HG03460 (cell line): ENCODE measurements at regions not wholly inside any gene's neighbourhood (a gene's known extent, or its start where the extent isn't known, plus 50 kb on each side); places are given as distances from the start of the nearest gene placed in this dataset.

ENCODE experiments used
- ATAC-seq: cut with Tn5 transposase; IDR thresholded peaks from one replicate; pipeline ENCODE4 v1.9.1; 2021; ENCODE audit not compliant: unreplicated experiment

DNA sequence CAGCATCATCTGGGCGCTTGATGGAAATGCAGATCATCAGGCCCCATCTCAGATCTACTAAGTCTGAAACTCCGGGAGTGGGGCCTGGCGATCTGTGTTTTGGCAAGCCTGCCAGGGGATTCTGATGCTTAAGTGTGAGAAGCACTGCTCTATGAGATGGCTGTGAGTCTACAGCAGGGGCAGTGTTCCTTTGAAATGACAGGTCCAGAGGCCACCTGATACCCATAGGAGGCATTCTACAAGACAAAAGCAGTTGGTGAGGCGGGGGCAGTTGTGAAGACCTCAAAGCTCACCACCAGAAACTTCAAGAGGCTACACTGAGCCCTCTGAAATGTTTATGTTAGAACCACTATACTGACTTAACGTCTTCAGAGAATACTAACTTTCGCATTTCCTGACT lies 86.9 kb upstream of the SPATA31D4 start:
- ATAC-seq = no peak

DNA sequence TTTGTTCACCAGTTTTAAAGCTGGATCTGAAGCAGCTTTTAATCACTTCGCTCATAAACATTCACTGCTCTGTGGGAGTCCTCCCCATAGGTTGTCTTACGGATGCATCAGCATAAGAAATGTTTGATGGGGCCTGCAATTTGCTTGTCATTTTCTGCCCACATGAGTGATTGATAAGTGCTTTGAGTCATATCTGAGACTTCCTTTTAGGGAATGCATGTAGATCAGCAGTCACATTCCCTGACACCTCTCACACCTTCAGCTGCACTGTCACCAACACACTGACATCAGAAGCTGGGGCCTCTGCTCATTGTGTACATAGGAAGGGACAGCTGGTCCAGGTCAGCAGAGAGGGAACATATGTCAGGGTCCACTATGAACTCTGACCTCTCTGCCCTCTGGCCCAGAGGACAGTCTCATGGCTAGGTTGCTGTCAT lies 84.1 kb upstream of the SPATA31D4 start:
- ATAC-seq = no peak

DNA sequence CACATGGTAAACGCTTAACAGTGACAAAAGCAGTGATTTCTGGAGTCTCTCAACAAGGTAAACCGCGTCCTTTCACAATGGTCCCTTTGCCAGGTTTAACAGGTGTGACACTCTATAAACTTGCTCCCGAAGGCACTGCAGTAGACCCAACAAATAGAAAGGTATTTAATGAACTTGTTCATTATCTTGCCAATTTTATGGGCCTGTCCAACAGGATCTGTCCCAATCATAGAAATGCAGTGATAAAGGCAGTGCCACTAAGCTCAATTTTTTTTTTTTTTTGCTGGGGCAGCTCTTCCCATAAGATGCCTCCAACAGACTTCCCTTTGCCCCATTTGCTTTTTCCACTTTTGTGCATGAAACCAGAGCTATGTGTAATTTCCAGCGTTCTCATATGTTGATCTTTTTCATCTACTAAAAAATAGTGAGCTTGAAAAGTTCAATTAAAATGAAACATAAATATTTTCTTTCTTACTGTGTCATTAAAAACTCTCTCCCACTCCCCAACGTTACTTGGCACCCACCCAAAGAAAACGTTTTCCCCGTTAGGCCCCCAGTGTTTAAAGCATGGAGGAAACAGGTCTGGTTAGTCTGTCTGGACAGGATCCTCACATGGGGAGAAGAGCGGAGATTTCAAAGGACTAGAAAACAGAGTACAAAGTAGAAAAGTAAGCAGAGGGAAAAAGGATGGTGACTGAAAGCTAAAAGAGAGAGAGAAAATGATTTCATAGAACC lies 80.9 kb upstream of the SPATA31D4 start:
- ATAC-seq = no peak

DNA sequence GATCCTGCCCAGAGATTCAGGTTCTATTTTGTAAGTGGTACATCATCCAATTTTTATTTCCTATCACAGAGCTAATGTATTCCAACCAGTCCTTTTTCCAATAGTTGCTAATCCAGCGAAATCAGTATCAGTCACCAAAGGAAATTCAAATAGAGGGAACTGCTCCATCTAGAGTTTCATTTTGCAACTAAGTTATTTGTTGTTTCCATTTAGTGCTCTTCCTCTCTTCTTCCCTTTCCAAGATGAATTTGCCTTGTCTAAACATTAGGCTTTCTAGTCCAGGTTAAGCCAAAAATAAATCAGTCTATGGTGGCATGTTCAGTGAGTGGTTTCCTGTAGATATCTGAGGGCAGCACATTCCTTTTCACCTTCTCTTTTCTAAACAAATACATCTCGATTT lies 79.8 kb upstream of the SPATA31D4 start:
- ATAC-seq = no peak

DNA sequence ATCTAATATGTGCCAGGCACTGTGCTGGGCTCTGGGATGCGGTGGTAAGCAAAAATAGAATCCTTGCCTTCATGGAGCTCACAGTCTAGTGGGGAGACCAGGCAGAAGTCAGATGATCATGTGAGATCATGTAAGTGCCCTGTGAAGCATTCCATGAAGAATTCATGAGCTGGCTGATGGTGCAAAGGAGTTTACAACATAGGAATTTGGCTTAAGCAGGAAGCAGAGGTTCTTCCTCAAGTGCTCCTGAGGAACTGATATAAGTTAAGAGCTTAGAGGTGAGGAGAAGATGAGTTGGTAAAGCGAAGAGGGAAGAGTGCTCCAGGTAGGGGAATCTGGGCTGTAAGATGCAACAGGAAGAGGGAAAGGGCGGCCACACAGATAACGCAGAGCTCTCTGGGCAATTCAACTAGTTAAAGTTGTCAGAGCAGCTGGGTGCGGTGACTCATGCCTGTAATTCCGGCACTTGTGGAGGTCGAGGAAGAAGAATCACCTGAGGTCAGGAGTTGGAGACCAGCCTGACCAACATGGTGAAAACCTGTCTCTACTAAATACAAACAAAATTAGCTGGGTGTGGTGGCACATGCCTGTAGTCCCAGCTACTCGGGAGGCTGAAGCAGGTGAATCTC lies 78.5 kb upstream of the SPATA31D4 start:
- ATAC-seq = no peak

DNA sequence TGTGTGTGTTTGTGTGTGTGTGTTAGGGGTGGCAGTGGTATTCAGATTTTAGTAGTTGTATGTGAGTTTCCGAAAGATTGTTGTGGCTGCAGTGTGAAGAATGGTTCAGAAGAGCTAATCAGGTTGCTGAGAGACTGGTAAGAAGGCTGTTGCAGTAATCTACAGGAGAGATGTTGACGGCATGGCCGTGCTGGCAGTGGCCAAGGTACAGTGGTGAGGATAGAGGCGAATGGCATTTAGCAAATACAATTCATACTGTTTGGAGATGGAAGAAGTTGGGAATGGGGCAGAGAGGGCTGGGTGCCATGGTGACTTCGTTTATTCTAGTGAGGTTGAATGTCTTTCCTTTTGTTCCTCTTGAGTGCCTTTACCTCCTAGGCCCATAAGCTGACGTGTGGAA lies 77.5 kb upstream of the SPATA31D4 start:
- no peak for ATAC-seq

DNA sequence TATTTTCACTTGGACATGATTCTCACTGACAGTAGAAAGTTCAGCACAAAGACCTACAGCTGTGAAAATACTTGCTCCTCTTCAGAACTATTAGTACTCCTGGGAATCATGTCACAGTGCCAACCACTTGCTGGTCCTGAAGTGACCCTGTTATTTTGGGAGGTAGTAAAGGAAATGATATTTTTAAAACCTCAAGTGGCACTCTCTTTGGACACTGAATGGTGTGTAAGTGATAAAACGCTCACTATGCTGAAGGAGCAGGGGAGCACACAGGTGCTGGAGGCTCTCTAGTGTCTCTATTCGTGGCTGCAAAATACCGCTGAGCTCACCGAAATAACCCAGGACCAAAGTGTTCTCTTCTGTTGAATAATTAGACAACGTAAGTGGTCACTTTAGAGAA lies 76.9 kb upstream of the SPATA31D4 start:
- ATAC-seq = no peak

DNA sequence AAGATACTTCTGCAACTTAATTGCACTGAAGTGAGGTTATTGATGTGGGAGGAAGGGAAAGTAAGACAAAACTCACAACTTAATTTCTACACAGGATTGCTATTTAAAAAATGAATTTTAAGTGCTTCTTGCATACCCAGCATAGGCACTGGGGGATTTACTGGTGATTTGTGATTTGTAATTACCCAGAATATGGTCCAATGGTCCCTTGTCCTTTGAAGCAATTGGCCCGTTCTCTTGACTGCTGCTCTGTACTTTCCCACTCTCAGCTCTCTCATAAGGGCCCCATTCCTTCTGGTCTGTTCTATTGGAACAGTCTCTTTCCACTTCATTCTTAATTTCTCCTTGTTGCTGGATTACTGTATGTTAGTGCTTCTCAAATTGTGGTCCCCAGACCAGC lies 75.4 kb upstream of the SPATA31D4 start:
- no peak for ATAC-seq

DNA sequence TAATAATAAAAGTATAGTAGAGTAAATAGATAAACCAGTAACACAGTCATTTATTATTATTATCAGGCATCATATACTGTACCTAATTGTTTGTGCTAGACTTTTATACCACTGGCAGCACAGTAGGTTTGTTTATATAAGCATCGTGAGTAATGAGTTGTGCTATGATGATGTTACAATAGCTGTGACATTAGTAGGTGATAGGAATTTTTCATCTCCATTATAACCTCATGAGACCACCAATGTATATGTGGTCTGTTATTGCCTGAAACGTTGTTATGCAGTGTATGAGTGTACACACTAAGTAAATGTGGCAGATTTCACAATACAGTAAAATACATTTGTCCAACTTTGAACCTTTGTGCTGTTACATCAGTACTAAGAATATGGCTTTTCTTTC lies 72.7 kb upstream of the SPATA31D4 start:
- ATAC-seq = no peak

DNA sequence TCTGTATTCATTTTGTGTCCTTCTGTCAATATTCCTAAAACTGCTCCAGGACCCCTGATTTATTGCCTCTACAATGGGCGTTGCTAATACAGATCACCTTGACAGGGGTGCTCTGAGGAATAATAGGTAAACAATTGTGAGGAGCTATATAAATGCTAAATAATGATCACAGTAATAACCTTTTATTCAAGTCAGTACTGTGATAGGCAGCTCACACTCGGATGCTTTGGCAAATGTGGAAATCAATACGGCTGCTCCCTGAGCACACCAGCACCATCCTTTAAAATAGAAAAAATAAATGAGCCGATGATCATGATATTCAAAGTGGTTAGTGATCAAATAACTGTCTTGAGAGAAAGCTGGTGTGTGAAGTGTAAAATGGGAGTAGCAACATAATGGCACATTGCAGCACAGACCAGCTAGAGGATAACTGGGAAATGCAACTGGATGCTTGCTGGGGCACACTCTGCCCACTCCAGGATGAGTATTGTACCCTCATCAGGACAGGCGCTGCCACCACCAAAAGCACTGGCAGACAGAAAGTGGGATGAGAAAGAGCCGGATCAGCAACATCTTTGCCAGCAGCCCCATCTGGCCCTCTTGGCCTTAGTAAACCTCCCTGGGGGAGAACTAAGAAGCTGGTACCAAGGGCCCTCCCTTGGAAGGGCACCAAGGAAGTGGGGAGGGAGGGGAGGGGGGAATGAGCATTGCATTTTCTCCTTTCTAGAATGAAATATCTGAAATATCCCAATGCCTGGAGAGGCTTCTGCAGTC lies 69.4 kb upstream of the SPATA31D4 start:
- ATAC-seq = no peak

DNA sequence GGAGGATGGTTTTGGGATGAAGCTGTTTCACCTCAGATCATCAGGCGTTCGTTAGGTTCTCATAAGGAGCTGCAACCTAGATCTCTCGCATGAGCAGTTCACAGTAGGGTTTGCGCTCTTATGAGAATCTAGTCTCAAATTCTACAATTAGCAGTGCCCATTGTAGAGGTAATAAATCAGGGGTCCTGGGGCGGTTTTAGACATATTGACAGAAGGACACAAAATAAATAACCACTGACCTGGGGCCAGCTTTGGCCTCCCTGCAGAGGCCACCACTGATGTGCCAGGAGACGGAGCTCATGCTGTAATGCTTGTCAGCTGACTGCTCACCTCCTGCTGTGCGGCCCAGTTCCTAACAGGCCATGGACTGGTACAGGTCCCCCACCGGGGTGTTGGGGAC lies 67.6 kb upstream of the SPATA31D4 start:
- no peak for ATAC-seq

DNA sequence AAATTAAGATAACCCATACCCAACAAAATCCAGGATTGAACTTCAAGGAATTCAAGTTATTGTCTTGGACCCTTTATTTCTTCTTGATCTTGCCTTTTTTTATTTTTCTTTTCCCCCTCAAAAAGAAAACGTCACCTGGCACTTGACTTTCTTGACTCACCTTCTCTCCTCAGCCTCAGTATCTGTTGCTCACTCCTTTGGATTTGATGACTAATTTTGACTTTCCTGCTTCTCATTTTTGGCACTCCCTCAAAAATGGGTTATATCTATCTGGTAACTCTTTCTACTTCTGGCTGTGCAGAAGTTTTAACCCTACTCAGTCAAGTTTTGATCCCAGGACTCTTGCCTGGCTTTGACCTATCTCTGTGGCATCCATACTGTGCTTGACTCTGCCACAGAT lies 66.6 kb upstream of the SPATA31D4 start:
- no peak for ATAC-seq

DNA sequence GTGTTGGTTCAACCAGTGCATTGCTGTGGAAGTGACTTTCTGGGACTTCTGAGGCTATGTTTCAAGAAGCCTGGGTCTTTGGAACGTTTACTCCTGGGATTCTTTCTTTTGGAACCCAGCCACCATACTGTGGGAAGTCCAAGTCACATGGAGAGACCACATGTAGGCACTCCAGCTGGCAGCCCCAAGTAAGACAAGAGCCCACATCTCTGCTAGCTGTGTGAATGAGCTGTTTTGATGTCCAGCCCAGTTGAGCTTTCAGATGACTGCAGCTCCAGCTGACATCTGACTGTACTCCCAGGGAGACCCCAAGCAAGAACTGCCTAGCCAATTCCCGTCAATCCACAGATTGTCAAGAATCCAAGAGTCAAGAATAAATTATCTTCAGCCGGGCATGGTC lies 60.1 kb upstream of the SPATA31D4 start:
- ATAC-seq = no peak

DNA sequence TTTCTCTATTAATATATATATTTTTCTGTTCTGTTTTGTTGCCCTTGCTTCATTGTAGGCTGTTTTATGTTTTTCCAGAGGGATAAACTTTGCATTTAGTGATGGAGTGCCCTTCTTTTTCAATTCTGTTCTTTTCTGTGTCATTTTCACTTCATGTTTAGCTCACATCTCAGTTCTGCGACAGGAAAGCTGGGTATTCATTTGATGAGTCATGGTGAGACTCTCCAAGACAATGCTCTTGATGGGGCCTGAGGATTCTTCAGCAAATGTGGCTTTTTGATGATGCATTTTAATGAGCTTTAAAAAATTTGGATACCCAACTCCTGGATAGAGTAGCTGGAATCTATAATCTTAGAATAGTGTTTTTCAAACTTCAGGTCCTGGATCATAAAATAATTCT lies 56.5 kb upstream of the SPATA31D4 start:
- ATAC-seq = no peak

DNA sequence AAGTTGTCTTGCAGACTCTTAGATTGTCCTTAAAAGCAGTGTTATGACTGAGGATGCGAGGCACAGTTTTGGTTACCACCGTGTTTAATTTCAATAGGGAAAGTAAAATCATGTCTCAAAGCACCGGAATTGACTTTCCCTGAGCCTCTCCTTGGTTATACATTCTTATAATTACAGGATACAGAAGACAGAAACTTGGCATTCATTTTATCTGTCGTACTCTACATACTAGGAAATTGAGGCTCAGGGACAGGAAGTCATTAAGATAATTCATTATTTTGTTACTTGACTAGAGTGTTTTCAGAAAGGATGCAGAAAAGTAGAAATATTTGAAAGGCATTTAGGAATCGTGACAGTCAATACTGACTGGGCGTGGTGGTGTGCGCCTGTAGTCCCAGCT lies 54.0 kb upstream of the SPATA31D4 start:
- no peak for ATAC-seq

DNA sequence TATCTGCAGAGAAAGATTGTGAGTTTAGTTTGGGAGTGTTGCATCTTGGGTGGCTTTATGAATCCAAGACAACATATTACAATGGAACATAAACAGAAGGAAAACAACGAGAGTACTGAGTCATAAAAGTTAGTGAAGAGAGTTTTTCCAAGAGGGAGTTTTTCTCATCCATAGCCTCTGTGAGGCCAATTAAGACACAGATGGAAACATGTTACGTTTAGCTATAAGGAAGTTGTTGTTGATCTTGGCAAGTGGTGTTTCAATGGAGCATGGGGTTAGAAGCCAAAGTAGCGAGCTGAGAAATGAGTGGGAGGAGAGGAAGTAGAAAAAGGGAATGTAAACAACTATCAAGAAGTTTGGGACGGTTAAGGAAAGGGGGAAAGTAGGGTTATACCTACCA lies 53.3 kb upstream of the SPATA31D4 start:
- ATAC-seq = no peak

DNA sequence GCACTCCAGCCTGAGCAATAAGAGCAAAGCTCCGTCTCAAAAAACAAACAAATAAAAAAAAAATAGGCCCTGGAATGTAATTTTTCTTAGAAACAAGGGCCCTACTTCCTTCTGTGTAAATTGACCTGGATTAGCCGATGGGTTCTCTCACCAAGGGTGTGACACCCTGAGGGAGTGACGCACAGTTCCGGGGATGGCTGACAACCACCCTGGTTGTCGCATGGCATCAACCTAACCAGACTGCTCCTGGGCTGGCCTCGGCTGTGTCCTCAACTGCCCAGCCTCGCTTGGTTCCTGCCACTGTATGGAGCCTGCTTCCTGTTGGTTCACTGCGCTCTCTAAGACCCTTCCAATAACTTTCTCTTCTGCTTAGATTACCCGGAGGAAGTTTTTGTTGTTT lies 51.2 kb upstream of the SPATA31D4 start:
- no peak for ATAC-seq
